Prostate gland (tissue), 2 donors: ENCODE measurements at regions not wholly inside any gene's neighbourhood (a gene's known extent, or its start where the extent isn't known, plus 50 kb on each side); places are given as distances from the start of the nearest gene placed in this dataset.

Source experiments
- DNase-seq: peaks from one replicate; pipeline ENCODE4 v3.0.0-alpha.2; 2019; ENCODE audit warnings: low spot score
- H3K27ac ChIP-seq, 2 donors: fragments of 200-600 bp; sonication (generic); 2 replicates each; pipeline ENCODE4 v1.5.1; 2017 to 2019
- H3K27me3 ChIP-seq: fragments of 200-600 bp; sonication (generic); replicated peaks from 2 replicates; pipeline ENCODE4 v1.5.1; 2019; ENCODE audit not compliant: insufficient read depth
- H3K36me3 ChIP-seq, 2 donors: fragments of 200-600 bp; sonication (generic); 1 replicate in 1 of 2; 2 replicates in 1 of 2; pipeline versions ENCODE4 v1.5.1 to v1.8.1; 2017 to 2019
- H3K4me1 ChIP-seq: fragments of 200-600 bp; sonication (generic); replicated peaks from 2 replicates; pipeline ENCODE4 v1.5.1; 2019
- H3K4me3 ChIP-seq, 2 donors: fragments of 200-600 bp; sonication (generic); 2 replicates each; pipeline ENCODE4 v1.5.1; 2017 to 2019
- H3K9me3 ChIP-seq: fragments of 200-600 bp; sonication (generic); 2 replicates; pipeline ENCODE4 v1.5.1; 2017
- CTCF ChIP-seq, 4 experiments: fragments of 200-600 bp in 2 of 4; fragments of 450-650 bp in 2 of 4; sonication (generic) in 2 of 4; IDR thresholded peaks; 1 replicate in 3 of 4; 2 replicates in 1 of 4; pipeline ENCODE4 v1.5.1; 2016 to 2019; ENCODE audit warnings: antibody characterized with exemption in 4 of 4, mild to moderate bottlenecking in 2 of 4, moderate library complexity in 2 of 4
- POLR2A ChIP-seq: fragments of 450-650 bp; IDR thresholded peaks from one replicate; pipeline ENCODE4 v1.6.1; 2016; ENCODE audit warnings: antibody characterized with exemption, mild to moderate bottlenecking
- POLR2AphosphoS5 ChIP-seq: sonication (generic); formaldehyde crosslinking; IDR thresholded peaks from one replicate; pipeline ENCODE4 v1.6.1; 2017; ENCODE audit warnings: antibody characterized with exemption
- WGBS: methylation state at CpG from one replicate; pipeline ENCODE4 v1.1.5; 2018; 5-methylcytosine and 5-hydroxymethylcytosine counted together
- intact Hi-C: fragments of 100-400 bp; cut with DNase I; formaldehyde crosslinking; loops from one replicate; pipeline ENCODE4 v1.14.2; 2022

- no peaks in the 10 kb centered on the region for H3K9me3 ChIP-seq
- no peaks in the 10 kb centered on the region for H3K36me3 ChIP-seq
- H3K4me3 ChIP-seq, result no peak overlapping the region
- H3K27me3 ChIP-seq, result no peaks in the 10 kb centered on the region
- intact Hi-C loops, result no loop called here
- TF ChIP-seq CTCF (IDR thresholded peaks at IDR 0.05), result no peak
- H3K27ac ChIP-seq, result no peak overlapping the region
- 93% methylated on average over 3 of the region's 3 CpGs for WGBS
- peaks cover 4% of the 10 kb centered on the region for H3K4me1 ChIP-seq
- DNase-seq, result no peak
Observed at GRCh38 chr5:157934600-157934999, 75.7 kb upstream of the CLINT1 start.

- no peaks in the 10 kb centered on the region for H3K36me3 ChIP-seq
- peaks cover 4% of the 10 kb centered on the region for H3K4me1 ChIP-seq
- TF ChIP-seq CTCF (IDR thresholded peaks at IDR 0.05) (no peak), POLR2A (no peak), POLR2AphosphoS5 (no peak)
- WGBS, result 83% methylated on average over 5 of the region's 5 CpGs
- H3K9me3 ChIP-seq, result no peaks in the 10 kb centered on the region
- no peak overlapping the region for H3K4me3 ChIP-seq
- DNase-seq, result no peak
- H3K27me3 ChIP-seq, result no peaks in the 10 kb centered on the region
- intact Hi-C loops, result no loop called here
- H3K27ac ChIP-seq, result no peak overlapping the region
Observed at GRCh38 chr5:157933005-157933404, 74.1 kb upstream of the CLINT1 start.

GRCh38 chr5:157930710-157931109 lies 71.8 kb upstream of the CLINT1 start:
- intact Hi-C loops, result no loop called here
- Histone ChIP-seq H3K36me3 (no peaks in the 10 kb centered on the region), H3K4me3 (no peak overlapping the region), H3K27ac (no peak overlapping the region), H3K9me3 (no peaks in the 10 kb centered on the region), H3K27me3 (no peaks in the 10 kb centered on the region), H3K4me1 (peaks cover 4% of the 10 kb centered on the region)
- 12% methylated on average over 7 of the region's 7 CpGs for WGBS
- TF ChIP-seq POLR2AphosphoS5 (peak; percentile 49), POLR2A (no peak), CTCF (IDR thresholded peaks at IDR 0.05) (no peak)
- DNase-seq, result peak; percentile 57

- Histone ChIP-seq H3K4me3 (no peak overlapping the region), H3K27ac (no peak overlapping the region), H3K27me3 (no peaks in the 10 kb centered on the region), H3K36me3 (no peaks in the 10 kb centered on the region), H3K4me1 (peaks cover 4% of the 10 kb centered on the region), H3K9me3 (no peaks in the 10 kb centered on the region)
- TF ChIP-seq CTCF (IDR thresholded peaks at IDR 0.05) (no peak), POLR2AphosphoS5 (no peak), POLR2A (no peak)
- WGBS, result 65% methylated on average over 4 of the region's 4 CpGs
- no peak for DNase-seq
- intact Hi-C loops, result no loop called here
Observed at GRCh38 chr5:157926977-157927376, 68.0 kb upstream of the CLINT1 start.

GRCh38 chr5:157925786-157926671 lies 67.1 kb upstream of the CLINT1 start:
- H3K27me3 ChIP-seq, result no peaks in the 10 kb centered on the region
- no peak for DNase-seq
- WGBS, result 91% methylated on average over 14 of the region's 14 CpGs
- intact Hi-C loops, result no loop called here
- H3K36me3 ChIP-seq, result no peaks in the 10 kb centered on the region
- no peak overlapping the region for H3K27ac ChIP-seq
- no peak overlapping the region for H3K4me3 ChIP-seq
- peaks cover 3% of the 10 kb centered on the region for H3K4me1 ChIP-seq
- TF ChIP-seq POLR2A, result no peak
- no peak for TF ChIP-seq CTCF (IDR thresholded peaks at IDR 0.05)
- TF ChIP-seq POLR2AphosphoS5, result no peak
- H3K9me3 ChIP-seq, result no peaks in the 10 kb centered on the region
